ENCODE measurements at regions not wholly inside any gene's neighbourhood (a gene's known extent, or its start where the extent isn't known, plus 50 kb on each side); places are given as distances from the start of the nearest gene placed in this dataset.

DNA sequence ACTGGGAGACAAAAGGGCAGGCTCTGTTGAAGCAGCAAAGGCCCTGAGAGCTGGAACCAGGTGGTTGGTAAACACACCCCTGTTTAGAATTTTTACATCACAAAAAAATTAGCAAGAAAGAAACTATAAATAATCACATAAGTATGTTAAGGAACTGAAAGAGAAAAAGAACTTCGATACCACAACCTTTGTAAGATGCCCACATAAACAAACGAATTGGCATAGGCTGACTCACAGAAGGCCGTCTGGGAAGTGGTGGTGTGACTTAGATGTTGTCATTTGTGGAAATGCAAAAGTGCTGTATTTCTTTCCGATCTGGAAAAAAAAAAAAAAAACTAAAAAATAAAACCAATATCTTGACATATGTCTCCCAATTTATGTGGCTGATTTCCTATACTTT is 235.1 kb downstream of the USP46 start:
- TF ChIP-seq ATF6 (CRISPR knock-in tag; IDR thresholded peaks at IDR 0.05) (no peak), CTCF (IDR thresholded peaks at IDR 0.05) (no peak), AFF4 (CRISPR knock-in tag; IDR thresholded peaks at IDR 0.05; ENCODE audit: borderline replicate concordance) (no peak), CREM (CRISPR knock-in tag; IDR thresholded peaks at IDR 0.05) (no peak), FOXJ3 (CRISPR knock-in tag; IDR thresholded peaks at IDR 0.05; ENCODE audit: borderline replicate concordance) (no peak), ZNF396 (CRISPR knock-in tag; IDR thresholded peaks at IDR 0.05; ENCODE audit: borderline replicate concordance) (no peak)
- TF ChIP-seq, protein P1, sequence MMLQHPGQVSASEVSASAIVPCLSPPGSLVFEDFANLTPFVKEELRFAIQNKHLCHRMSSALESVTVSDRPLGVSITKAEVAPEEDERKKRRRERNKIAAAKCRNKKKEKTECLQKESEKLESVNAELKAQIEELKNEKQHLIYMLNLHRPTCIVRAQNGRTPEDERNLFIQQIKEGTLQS (CRISPR knock-in tag; conservative IDR thresholded peaks at IDR 0.05), result no peak
- TF ChIP-seq, protein P2, sequence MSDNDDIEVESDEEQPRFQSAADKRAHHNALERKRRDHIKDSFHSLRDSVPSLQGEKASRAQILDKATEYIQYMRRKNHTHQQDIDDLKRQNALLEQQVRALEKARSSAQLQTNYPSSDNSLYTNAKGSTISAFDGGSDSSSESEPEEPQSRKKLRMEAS (CRISPR knock-in tag; IDR thresholded peaks at IDR 0.05), result no peak
- TF ChIP-seq, protein P3, sequence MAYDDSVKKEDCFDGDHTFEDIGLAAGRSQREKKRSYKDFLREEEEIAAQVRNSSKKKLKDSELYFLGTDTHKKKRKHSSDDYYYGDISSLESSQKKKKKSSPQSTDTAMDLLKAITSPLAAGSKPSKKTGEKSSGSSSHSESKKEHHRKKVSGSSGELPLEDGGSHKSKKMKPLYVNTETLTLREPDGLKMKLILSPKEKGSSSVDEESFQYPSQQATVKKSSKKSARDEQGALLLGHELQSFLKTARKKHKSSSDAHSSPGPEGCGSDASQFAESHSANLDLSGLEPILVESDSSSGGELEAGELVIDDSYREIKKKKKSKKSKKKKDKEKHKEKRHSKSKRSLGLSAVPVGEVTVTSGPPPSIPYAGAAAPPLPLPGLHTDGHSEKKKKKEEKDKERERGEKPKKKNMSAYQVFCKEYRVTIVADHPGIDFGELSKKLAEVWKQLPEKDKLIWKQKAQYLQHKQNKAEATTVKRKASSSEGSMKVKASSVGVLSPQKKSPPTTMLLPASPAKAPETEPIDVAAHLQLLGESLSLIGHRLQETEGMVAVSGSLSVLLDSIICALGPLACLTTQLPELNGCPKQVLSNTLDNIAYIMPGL (CRISPR knock-in tag; IDR thresholded peaks at IDR 0.05), result no peak
